ENCODE measurements at regions not wholly inside any gene's neighbourhood (a gene's known extent, or its start where the extent isn't known, plus 50 kb on each side); places are given as distances from the start of the nearest gene placed in this dataset.

DNA sequence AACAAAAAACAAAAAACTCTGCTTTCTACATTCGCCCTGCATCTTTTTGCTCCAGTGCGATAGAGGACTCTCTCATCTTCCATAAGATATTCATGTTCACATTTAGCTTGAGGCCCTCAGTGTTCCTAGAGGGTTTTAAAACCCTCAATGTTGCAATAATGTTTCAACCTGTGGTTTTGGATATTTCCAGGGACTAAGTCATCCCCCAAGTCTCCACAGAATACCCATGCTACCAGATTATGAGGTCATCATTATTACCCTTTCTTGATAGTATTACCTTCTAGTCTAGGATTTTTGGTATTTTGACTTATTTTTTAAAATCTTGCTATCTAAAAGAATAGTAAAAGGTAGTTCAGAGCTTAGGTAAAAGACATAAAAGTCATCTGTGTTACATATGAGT lies 480.5 kb upstream of the ID4 start:
- TF ChIP-seq POLR2A (IDR thresholded peaks at IDR 0.05; ENCODE audit: low read depth, low read length) (no peak), TAF1 (IDR thresholded peaks at IDR 0.05; ENCODE audit: low read depth, low read length) (no peak), SPI1 (IDR thresholded peaks at IDR 0.05; ENCODE audit: low read depth, low read length) (no peak), POLR2AphosphoS5 (IDR thresholded peaks at IDR 0.05; ENCODE audit: low read depth, low read length) (no peak)
